Stimulated activated CD4-positive, alpha-beta T cell treated with anti-CD3 and anti-CD28 coated beads, TNF-alpha, amount 100 ng/mL, for 48 hours (primary cell): ENCODE measurements at regions not wholly inside any gene's neighbourhood (a gene's known extent, or its start where the extent isn't known, plus 50 kb on each side); places are given as distances from the start of the nearest gene placed in this dataset.
A peak's percentile ranks its signal among the peaks of the same experiment; 100 is the strongest.

ENCODE experiments used
- DNase-seq, 3 donors: peaks; one replicate each; pipeline ENCODE4 v3.0.0-alpha.2; 2020; ENCODE audit warnings: low read depth in 3 of 3

- no peak for DNase-seq
Observed at GRCh38 chr14:62084020-62084419, 321.8 kb downstream of the SNAPC1 start.

- DNase-seq = no peak
Observed at GRCh38 chr14:62087191-62087590, 325.0 kb downstream of the SNAPC1 start.

- DNase-seq = no peak
Observed at GRCh38 chr14:62093736-62094135, 331.5 kb downstream of the SNAPC1 start.

- no peak for DNase-seq
Observed at GRCh38 chr14:62097072-62097471, 334.9 kb downstream of the SNAPC1 start.

GRCh38 chr14:62097824-62098223 lies 335.6 kb downstream of the SNAPC1 start:
- no peak for DNase-seq

GRCh38 chr14:62098357-62098756 lies 336.1 kb downstream of the SNAPC1 start:
- no peak for DNase-seq

- no peak for DNase-seq
Observed at GRCh38 chr14:62099091-62099490, 336.9 kb downstream of the SNAPC1 start.

GRCh38 chr14:62101189-62101588 lies 339.0 kb downstream of the SNAPC1 start:
- no peak for DNase-seq

GRCh38 chr14:62101673-62102348 lies 339.6 kb downstream of the SNAPC1 start:
- no peak for DNase-seq

- no peak for DNase-seq
Observed at GRCh38 chr14:62102349-62102725, 340.1 kb downstream of the SNAPC1 start.

GRCh38 chr14:62103464-62103863 lies 341.2 kb downstream of the SNAPC1 start:
- DNase-seq = no peak

- no peak for DNase-seq
Observed at GRCh38 chr14:62110941-62111340, 348.7 kb downstream of the SNAPC1 start.

- peak; percentile 21 to 52 (median 43) for DNase-seq
Observed at GRCh38 chr14:62117010-62117750, 355.0 kb downstream of the SNAPC1 start.

- DNase-seq = no peak
Observed at GRCh38 chr14:62117751-62118105, 355.5 kb downstream of the SNAPC1 start.

- DNase-seq = no peak
Observed at GRCh38 chr14:62118461-62118860, 356.2 kb downstream of the SNAPC1 start.

GRCh38 chr14:62118871-62119270 lies 356.7 kb downstream of the SNAPC1 start:
- no peak for DNase-seq

GRCh38 chr14:62123961-62124360 lies 361.7 kb downstream of the SNAPC1 start:
- DNase-seq = no peak

- DNase-seq = no peak
Observed at GRCh38 chr14:62125793-62126192, 363.6 kb downstream of the SNAPC1 start.

GRCh38 chr14:62126879-62127478 lies 364.8 kb downstream of the SNAPC1 start:
- DNase-seq = no peak

GRCh38 chr14:62130441-62130840 lies 368.2 kb downstream of the SNAPC1 start:
- DNase-seq = no peak

GRCh38 chr14:62133776-62134550 lies 371.7 kb downstream of the SNAPC1 start:
- no peak for DNase-seq

- no peak for DNase-seq
Observed at GRCh38 chr14:62138593-62138992, 376.4 kb downstream of the SNAPC1 start.
